ENCODE measurements at regions not wholly inside any gene's neighbourhood (a gene's known extent, or its start where the extent isn't known, plus 50 kb on each side); places are given as distances from the start of the nearest gene placed in this dataset.

DNA sequence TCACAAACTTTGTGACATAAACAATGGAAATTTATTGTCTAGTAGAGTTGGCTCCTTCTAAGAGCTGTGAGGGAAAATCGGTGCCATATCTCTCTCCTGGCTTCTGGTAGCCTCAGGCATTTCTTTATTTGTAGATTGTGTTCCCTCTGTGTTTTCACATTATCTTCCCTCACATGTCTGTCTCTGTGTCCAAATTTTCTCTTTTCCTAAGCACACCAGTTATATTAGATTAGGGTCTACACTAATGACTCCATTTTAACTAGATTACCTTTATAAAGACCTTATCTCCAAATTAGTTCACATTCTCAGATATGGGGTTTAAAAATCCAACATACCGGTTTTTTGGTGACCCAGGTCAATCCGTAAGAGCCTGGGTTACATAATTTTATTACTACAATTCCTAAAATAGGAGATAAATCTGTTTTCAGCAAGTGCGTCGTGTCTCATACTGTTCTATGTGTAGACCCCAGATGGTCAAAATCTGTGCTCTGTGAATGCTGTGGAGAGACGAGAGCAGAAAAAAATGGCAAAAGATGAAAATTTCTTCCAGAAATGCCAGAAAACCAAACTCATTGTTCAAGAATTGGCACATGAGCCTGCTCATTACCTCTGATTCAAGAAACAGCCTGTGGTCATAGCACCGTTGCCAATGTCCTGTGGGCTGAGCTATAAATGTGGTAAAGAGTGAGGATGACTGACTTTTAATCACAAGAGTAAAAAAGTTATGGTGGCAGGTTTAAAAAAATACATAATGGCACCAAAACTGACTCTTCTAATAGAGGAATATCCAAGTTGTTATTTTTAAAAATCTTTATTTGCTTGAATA, 574.7 kb downstream of the PCDH7 start:
- DNase-seq: peak; percentile 26

DNA sequence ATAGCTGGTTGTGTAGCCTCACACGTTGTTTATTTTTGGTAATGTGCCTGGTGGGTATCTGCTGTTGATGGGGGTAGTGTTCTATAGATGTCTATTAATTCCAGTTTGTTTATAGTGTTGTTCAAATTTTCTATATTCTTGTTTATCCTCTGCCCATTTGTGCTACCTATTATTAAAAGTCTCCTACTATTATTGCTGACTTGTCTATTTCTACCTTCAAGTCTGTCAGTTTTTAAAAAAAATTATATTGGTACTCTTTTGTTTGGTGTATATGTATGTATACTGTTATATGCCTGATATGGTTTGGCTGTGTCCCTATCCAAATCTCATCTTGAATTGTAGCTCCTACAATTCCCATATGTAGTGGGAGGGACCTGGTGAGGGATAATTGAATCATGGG, 578.6 kb downstream of the PCDH7 start:
- no peak for DNase-seq

DNA sequence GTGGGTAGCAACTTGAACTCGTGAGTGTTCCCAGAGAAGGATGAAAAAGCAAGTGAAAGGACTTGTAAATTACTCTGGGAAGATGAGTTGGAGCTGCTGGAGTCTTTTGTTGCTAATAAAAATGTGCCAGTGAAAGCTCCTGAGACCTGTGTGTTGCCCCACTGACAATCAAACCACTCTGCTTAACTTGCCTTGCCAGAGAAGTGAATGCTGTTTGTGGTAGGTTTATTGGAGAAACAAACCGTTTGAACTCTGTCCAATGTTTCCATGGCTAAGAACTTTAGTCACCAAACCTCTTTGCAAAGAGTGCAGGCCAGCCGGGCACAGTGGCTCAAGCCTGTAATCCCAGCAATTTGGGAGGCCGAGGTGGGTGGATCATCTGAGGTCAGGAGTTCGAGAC, 586.9 kb downstream of the PCDH7 start:
- no peak for DNase-seq

DNA sequence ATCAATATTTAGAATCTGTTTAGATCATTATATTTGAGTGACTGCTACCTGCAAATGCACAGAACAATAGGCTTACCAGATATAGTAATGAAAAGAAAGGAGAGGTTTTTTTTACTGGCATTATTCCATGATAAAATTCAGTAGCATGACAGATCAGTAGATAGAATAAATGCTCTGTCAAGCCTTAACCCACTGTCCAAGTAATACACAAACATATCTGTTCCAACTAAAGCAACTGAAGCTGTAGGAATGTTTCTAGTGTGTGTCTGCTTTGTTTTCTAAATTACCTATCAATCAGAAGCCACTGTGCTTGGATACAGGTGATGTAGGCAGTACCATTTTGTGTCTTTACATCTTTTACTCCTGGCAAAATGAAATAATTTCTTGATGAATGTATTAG, 604.6 kb downstream of the PCDH7 start:
- no peak for DNase-seq

DNA sequence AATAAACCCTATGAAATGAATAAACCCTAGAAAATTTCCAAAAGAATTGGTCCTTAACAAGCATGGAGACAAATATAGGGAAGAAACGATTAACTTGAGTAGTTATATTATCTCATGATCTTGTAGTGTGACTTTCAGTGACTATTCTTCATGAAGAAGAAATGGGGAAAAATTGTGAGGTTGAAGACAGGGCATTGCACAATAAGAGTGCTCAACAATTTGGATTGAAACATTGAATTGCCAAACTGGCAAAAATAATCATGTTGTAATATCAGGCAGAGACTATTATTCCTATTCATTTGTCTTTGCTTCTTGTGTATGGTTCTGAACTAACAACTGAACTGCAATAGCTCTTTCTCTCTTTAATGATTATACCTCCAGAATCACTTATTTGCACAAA, 605.1 kb downstream of the PCDH7 start:
- DNase-seq: no peak

DNA sequence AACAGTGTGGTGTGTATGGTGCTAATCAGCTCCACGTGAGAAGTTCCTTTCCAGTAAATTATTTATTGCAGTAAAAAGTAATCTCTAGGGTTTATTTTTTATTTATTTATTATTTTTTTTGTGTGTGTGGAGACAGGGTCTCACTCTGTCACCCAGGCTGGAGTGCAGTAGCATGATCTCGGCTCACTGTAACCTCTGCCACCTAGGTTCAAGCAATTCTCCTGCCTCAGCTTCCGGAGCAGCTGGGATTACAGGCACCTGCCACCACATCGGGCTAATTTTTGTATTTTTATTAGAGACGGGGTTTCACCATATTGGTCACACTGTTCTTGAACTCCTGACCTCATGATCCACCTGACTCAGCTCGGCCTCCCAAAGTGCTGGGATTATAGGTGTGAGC, 606.9 kb downstream of the PCDH7 start:
- no peak for DNase-seq

DNA sequence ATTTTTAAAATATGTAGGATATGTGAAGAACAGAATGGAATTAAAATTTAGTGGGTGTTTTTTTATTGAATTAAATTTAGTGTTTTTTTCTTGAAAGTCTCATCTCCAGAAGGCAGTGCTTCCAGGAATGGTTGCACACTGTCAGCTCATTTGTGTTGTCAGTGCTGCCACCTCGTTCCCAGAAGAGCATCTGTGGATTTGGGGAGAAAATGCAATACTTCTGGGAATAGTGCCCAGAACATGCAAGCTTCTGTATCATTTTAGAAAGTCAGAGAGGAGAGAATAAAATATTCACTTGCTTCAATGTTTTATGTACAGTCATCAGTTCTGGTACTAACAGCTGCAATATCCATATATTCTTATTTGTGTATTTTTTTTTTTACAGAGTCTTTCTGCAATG, 608.8 kb downstream of the PCDH7 start:
- DNase-seq: peak; percentile 39

DNA sequence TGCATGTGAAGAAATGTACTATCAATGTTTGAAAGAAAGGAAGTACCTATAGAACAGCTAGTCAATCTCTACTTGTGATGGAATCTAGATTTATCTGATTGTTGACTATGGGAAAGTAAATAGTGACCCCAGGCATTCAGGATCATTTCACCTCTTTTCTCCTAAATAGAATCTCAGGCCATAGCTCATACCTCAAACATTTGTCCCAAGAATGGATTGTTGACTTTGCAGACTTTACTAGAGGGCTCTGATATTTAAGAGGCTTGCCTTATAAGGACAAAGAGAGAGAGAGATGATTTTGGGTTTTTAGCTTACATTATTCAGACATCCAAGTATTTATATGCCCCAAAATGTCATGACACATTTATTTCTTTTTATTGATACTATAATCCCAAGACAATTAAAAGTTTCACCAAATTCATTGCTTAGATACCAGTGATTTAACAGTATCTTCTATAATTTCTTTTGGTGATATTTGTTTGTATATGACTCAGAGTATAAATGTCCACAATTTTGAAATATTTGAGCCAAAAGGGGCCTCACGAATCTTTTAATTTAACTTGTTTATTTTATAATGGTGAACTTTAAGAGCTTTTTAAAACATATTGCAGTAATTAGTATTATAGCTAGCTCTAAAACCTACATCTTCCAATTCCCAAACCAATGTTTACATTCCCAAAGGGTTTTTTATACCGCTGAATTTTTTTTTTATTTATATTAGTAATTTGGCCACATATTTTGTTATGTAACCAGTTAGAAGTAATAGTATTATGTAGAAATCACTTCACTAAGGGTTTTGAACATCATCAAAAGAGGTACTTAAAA, 614.1 kb downstream of the PCDH7 start:
- DNase-seq: no peak

DNA sequence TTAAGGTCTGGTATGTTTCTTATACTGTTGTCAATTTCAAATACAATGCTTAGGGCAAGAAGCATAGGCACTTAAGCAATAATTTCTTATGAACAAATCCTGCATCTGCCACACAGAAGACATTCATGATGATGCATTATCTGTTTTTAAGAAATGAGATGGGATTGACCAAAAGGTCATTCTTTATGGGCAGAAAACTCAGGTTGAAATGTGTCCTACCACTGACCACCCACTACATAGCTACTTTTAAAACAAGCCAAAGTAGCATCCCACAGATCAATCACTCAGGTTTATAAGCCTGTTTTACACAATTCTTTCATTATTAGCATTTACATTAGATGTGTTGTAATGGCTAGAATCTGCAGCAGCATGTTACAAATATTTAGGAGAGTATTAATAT, 617.8 kb downstream of the PCDH7 start:
- DNase-seq: no peak

DNA sequence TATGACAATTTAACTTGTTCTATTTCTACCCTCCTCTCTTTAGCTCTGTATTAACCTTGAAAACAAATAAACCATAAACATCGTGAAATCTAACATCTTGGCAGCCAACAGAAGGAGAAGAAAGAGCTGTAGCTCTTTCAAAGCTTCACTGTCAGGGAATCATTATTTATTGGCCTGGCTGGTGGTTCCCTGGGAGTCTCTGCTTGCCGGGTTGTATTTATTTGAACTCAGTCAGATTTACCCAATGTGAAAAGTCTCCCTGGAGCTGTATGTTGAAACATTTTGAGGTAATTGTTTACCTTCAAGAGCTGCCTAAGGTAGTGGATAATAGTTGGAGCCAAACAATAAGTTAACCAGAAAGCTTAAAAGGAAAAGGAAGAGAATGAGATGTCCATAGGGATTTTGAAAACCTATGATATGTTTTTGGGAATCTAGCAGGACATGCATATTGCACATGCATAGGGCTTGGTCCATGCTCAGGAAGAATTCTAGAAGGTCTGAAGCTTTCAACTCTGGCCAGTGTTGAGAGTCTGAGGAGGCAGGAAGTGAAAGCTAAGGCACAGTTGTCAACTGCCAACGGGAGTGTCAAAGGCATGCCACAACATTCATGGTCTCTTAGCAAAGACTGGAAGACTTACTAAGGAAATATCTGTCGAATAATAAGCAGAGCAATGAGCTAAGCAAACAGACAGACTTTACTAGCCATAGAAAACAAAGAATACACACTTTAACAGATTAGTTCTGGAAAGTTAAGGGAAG, 621.6 kb downstream of the PCDH7 start:
- no peak for DNase-seq

DNA sequence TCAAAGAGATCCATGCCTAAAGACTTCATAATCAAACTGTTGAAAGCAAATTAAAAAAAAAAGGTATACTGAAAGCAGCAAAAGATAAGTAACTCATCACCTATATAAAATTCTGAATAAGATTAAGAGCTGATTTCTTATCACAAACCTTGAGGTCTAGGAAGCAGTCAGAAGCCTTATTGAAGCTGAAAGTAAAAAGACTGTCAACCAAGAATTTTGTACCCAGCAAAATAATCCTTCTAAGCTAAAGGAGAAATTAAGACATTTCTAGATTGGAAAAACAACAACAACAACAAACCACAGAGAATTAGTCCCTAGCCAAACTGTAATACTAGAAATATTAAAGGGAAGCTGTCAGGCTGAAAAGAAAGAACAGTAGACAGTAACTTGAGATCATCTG, 622.9 kb downstream of the PCDH7 start:
- DNase-seq: no peak

DNA sequence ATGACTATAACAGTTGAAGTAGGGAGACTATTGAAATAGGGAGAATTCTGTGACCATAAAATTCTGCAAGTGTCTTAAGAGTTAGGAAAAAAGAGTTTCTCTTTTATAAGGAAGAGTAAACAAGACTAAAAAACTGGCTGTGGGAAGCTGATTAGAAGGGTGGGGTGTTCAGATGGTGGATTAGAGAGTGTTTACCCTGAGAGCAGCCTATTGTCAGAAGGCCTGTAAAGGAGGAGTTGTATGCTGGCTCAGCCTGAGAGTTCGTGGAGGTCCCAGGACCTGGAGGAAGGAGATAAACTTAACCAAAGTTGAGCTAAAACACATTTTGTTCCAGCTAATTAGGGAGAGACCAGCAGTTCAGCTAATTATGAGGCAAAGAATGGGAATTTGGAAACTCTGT, 629.7 kb downstream of the PCDH7 start:
- DNase-seq: no peak

DNA sequence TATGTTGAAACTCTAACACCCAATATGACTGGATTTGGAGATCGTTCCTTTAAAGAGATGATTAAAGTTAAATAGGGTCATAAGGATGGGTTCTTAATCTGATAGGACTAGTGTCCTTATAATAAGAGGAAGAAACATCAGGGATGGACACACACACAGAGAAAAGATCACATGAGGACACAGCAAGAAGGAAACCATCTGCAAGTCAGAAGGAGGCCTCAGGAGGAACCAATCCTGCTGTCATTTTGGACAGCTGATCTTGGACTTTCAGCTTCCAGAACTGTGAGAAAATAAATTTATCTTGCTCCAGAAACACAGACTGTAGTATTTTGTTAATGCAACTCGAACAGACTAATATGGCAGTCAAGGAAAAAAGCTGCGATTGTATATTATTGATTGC, 631.5 kb downstream of the PCDH7 start:
- no peak for DNase-seq

DNA sequence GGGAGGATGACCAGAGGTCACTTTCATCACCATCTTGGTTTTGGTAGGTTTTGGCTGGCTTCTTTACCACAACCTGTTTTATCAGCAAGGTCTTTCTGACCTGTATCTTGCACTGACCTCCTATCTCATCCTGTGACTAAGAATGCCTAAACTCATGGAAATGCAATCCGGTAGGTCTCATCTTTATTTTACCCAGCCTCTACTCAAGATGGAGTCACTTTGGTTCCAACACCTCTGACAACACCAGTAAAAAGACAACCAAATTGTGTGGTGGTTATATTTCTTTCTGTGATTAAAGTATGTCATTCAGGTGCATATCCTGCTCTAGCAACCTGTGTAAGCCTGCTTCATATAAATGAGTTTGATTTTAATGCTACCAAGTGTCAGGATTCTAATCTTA, 636.7 kb downstream of the PCDH7 start:
- DNase-seq: no peak

DNA sequence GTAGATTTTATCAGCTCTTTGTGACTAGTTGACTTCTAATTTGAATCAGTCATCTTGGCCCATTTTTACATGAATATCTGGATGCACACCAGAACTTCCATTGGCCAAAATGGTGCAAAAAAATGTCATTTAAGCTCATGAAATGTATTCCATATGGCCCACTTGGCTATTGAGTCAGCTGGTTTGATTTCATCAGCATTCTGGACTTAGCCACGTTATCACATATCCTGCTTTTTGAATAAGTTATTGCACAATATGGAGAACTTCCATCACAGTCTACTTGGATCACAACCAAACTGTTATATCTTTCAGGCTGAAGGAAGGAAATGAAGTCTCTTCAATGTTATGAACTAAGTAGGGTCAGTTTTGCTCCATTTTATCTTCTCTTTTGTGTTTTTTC, 640.6 kb downstream of the PCDH7 start:
- DNase-seq: peak; percentile 19

DNA sequence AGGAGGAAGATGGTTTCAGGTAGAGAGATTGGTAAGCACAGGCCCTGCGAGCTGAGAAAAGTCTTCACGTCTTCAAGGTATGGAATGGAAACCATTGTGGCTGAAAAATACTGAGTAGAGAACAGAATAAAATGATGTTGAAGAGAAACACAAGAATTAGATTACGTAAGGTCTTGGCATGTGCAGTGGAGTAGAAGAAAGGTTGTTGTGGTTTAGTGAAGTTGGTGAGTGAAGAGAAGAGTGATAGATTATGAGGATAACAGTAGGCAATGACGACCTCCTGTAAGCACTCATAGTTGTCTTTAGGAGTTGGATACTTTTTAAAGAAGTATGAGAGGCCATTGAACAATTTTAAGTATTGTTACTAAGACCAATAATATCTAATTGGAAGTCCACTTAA, 642.6 kb downstream of the PCDH7 start:
- DNase-seq: no peak

DNA sequence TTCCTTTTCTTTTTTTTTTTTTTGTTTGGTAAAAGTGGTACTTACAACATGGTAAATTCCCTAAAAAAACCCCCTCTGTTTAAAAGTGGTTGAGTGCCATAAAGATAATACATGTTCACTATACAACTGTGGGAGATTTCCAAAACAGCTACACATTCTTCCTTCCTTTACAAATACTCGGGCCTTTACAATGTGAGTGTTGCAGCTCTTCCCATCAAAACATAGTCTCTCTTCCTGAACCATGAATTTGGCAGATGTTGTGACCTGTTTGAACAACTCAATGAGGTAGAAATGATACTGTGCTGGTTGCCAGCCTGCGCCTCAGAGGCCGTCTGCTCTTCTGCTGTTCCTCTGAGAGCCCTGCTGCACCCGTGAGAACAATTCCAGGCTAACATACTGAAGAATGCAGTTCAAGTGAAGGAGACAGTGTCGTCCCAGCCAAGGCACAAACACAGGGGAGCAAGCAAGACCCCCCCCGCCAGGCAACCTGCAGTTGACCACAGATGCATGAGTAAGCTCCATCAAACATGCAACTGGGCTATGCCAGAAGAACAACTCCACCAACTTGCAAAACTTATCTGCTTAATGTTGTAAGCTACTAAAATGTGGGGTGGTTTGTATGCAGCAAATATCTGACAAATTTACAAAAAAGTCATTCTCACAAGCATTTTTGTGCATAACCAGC, 645.0 kb downstream of the PCDH7 start:
- peak; percentile 88 for DNase-seq

DNA sequence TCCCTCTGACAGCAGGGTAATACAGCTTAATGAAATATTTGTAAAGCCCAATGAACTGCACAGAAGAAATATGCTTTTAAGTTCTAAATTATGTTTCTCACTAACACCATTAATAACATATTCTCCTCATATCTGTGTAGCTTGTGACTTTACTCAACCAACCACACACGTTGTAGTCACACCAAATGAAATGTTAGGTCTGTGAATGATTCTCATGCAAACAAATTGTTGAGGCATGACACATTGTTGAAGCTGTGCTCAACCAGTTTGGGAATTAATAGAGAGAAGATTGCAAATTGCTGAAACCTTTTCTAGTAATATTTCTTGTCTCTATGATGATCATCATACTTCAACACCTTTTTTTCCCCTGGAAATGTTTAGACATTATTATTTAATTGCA, 645.9 kb downstream of the PCDH7 start:
- DNase-seq: no peak

DNA sequence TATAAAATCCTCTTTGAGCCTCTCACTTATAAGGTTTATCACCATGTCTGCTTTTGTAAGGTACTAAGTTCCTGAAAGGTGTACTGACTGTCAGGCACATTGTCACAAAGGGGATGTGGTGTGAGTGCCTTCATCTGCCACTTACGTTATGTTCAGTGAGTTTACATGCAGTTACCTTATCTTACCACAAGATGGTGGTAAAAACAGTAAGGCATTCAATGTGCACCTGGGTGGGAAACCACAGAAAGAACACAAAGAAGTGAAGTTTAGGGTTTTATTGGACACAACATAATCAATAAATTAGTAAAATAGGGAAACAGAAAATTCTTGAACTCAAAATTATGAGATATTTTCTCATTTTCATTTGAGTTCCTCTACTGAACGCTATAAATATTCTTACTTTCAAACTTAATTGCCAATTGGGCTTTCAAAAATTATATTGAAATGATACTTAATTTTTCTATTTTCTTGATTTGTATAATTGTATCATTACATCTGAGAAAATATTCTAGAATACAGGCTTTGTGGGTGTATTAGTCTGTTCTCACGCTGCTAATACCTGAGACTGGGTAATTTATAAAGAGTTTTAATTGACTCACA, 650.8 kb downstream of the PCDH7 start:
- peak; percentile 40 for DNase-seq

DNA sequence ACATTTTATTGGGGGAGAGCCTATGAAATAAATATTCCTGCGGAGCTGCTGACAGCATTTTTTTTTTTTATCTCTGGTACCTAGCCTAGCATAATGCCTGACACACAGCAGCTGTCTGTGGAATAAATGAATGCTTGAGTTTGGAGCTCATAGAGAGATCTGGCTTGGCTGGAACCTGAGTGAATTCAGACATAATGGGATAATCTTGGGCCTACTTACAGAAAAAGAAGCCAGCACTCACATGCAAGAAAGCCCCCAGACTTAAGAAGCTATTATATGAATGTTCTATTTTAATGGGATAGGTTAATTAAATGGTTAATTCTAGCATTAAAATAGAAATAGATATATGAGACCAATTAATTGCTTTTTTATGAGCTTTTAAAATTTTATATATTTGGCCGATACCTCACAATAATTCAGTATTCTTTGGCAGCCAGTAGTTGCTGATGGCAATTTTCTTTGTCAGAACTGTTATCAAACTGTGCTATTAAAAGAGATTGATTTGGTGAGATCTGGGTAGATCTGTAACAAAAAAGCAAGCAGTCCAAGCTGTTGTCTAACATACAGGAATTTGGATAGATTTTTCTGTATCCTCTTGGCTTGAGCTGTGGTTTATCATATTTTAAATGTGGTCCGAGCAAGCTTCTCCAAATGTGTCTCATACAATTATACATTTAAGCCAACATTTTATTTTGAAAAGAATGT, 654.2 kb downstream of the PCDH7 start:
- DNase-seq: no peak

DNA sequence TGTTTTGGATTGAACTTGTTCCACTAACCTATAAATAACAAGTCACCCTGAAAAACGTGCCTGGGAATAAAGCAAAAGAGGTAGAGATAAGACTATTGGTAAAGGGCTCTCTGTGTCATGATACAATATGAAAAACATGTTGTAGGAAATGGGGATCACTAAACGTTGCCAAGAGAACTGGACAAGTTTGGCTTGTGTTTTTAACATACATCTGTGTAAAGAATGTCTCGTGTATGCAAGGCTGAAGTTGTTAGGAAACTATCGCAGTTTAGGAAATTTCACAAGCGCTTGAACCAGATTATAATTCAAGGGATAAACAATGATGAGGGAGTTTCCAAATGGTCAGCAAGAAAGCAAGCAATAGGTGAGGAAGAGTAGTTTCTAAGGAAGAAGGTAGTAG, 655.8 kb downstream of the PCDH7 start:
- DNase-seq: no peak

DNA sequence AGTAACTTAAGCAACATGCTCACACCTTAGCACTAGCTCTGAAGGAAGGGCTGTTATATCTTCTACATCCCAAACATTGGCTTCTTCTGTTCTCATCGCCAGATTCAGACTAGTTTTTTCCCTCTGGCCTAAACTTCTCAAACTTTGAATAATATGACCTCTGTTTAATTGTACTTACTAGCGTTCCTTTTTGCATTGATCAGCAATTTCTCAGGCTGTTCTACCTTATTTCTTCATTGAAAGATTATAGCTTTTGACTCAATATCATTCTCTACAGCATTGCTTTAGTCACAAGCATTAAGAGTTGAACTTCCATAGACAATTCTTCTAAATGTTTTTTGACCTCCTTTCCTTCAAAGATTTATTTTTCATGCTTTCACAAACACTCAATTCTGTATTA, 659.2 kb downstream of the PCDH7 start:
- no peak for DNase-seq

Data from NCI-H446 treated with DMSO at 0.1 percent for 48 hours (cell line).